Kidney tubule cell (primary cell): ENCODE measurements at regions not wholly inside any gene's neighbourhood (a gene's known extent, or its start where the extent isn't known, plus 50 kb on each side); places are given as distances from the start of the nearest gene placed in this dataset.
A peak's percentile ranks its signal among the peaks of the same experiment; 100 is the strongest.

Source experiments
- DNase-seq: peaks from one replicate; pipeline ENCODE4 v3.0.0-alpha.2; 2018; ENCODE audit warnings: low spot score

- DNase-seq: no peak
These were observed 208.9 kb upstream of the GAS1 start for GRCh38 chr9:87156247-87156646.

- DNase-seq: peak; percentile 84
These were observed 210.2 kb upstream of the GAS1 start for GRCh38 chr9:87157366-87158031.

- DNase-seq: no peak
These were observed 211.5 kb upstream of the GAS1 start for GRCh38 chr9:87158765-87159164.

- no peak for DNase-seq
These were observed 213.1 kb upstream of the GAS1 start for GRCh38 chr9:87160148-87161102.

GRCh38 chr9:87167161-87167560, 219.9 kb upstream of the GAS1 start:
- no peak for DNase-seq

GRCh38 chr9:87167582-87167981, 220.3 kb upstream of the GAS1 start:
- DNase-seq: no peak

DNA sequence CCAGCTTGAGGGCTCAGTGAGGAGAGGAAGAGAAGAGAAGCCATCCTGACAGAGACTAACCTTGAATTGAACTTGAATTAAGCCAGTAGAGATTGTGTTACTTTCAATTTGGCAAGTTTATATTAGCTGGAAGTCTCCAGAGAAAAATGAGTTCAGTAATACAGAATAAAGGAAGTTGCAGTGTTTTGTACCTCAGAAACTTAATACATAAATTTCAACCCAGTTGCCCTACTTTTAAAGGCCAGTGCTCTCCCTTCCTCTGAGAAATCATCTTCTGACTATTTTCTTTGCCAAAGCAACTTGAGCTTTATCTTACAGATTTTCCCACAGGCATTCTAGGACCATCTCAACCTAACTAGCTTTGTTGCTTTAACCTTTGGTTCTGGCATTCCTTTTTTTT, 231.0 kb upstream of the GAS1 start:
- no peak for DNase-seq

DNA sequence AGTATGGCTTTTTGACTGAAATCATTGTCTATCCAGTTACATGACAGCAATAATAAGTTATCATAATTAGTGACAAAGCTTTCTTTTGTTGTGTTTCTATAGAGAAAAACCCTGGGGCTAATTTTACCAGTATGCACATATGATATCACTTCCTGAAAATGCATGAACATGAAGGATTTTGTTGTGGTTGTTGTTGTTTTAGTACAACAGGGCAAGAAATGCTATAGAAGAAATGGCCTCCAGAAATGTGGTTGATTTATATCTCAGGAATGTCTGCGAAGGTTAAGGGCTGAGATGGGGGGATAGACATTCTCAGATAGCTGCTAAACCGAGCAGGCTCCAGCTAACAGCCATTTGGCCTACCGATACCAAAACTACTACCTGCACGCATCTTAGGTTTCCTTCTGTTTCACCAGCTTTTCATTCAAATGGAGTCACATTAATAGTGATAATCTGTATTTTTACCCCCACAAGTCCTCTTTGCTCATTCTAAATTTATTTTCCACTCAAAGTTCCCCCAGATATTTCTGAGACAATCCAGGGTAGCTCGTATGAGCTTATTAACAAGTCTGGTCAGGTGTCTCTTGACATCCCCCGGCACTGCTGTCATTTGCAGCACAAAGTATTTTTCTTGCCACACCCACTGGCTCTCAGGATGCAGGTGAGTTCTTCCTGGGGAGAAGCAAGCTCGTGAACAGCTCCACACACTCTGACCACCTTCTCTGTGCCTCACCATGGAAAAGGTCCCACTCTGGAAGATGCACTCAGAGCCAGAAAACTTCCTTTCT, 232.4 kb upstream of the GAS1 start:
- peak; percentile 24 for DNase-seq

DNA sequence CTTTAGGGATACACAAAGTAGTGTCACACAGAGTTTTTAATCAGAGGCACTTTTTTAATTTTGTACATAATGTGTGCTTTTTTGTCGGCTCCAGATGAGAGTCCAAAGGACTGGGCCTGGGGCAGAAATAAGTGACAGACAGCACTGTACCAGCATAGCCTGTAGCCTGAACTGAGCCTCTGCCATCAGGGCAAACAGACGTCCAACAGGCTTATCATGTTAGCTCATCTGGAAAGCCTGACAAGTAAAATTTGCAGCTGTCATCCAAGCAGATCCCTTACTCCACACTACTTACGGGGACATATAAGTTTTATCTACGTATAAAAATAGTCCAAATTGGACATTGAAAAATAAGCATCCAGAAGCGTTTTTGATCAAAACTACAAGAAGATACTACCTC, 233.1 kb upstream of the GAS1 start:
- no peak for DNase-seq

- DNase-seq: no peak
These were observed 233.5 kb upstream of the GAS1 start for GRCh38 chr9:87180841-87181240.

- DNase-seq: peak; percentile 30
These were observed 234.4 kb upstream of the GAS1 start for GRCh38 chr9:87181670-87182069.

- peak; percentile 73 for DNase-seq
These were observed 237.8 kb upstream of the GAS1 start for GRCh38 chr9:87184956-87185642.

- no peak for DNase-seq
These were observed 240.3 kb upstream of the GAS1 start for GRCh38 chr9:87187656-87188055.

DNA sequence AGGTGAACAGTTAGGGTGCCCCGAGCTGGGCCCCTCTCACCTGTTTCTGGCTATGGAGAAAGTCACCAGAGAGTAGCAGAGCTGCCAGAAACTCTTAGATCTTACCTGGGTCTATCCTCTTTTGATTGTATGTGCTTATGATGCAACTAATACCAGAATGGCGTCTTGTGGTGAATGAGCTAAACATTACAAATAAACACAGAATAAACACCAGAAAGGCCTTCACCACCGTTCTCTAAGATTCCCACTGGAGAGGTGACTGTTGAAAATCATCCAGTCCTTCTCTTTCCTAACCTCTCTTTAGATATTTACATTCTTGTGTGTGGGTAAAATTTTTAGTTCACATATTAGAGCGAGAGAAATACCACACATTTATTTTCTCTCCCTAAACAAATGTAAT, 241.7 kb upstream of the GAS1 start:
- no peak for DNase-seq

- peak; percentile 46 for DNase-seq
These were observed 245.8 kb upstream of the GAS1 start for GRCh38 chr9:87193151-87193550.

GRCh38 chr9:87193925-87194868, 246.9 kb upstream of the GAS1 start:
- peak; percentile 94 for DNase-seq

DNA sequence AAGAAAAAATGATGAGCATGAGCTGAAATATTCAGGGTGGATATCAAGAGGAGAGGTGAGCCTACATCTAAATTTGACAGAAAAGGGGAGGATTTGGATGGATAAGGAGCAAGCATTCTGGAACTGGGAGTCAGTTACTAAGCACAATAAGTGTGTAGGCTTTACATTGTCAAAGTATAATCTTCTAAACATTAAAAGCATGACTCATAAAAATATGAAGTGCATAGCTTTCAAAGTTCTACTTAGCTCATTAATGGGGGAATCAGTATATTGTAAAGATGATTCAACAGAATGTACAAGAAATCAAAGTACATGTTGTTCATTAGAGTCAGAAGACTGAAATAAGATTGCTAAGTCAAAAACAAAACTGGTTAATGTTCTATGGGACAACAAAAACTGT, 248.0 kb upstream of the GAS1 start:
- no peak for DNase-seq

- peak; percentile 22 for DNase-seq
These were observed 250.2 kb upstream of the GAS1 start for GRCh38 chr9:87197349-87198130.

GRCh38 chr9:87198716-87199115, 251.4 kb upstream of the GAS1 start:
- no peak for DNase-seq

- DNase-seq: no peak
These were observed 252.0 kb upstream of the GAS1 start for GRCh38 chr9:87199278-87199677.
